ENCODE measurements at regions not wholly inside any gene's neighbourhood (a gene's known extent, or its start where the extent isn't known, plus 50 kb on each side); places are given as distances from the start of the nearest gene placed in this dataset.

DNA sequence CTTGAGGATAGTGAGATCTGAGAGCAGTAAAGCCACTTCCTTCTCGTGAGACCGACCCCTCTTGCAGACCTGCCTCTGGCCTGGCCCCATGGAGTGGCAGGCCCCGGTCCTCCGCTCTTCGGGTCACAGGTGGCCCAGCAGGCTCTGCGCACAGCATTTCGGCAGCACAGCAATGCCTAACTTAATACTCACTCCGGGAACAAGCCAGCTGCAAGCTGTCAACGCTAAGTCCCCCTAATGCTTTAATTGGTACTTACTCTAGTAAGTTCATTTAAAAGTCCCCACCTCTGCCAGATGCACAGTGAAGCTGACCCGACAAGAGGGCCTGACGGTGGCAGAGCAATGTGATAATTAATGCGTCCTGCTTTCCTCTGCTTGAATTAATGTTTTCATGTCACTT is 349.3 kb upstream of the B3GAT1 start:
- Histone ChIP-seq H3K36me3 (no peaks in the 10 kb centered on the region), H3K9me3 (no peaks in the 10 kb centered on the region), H3K4me1 (no peaks in the 10 kb centered on the region), H3K27me3 (peaks cover 4% of the 10 kb centered on the region), H3K27ac (no peak overlapping the region), H3K4me3 (no peak overlapping the region)
- 54 to 70% methylated on average over 6 to 11 of the region's 12 CpGs for WGBS, 2 donors (ENCODE audit: low coverage in 1 of 2)
- ATAC-seq: no peak
- TF ChIP-seq POLR2AphosphoS5 (IDR thresholded peaks at IDR 0.05) (no peak), EP300 (IDR thresholded peaks at IDR 0.05) (no peak), POLR2A (IDR thresholded peaks at IDR 0.05) (no peak)
- TF ChIP-seq, protein P1, sequence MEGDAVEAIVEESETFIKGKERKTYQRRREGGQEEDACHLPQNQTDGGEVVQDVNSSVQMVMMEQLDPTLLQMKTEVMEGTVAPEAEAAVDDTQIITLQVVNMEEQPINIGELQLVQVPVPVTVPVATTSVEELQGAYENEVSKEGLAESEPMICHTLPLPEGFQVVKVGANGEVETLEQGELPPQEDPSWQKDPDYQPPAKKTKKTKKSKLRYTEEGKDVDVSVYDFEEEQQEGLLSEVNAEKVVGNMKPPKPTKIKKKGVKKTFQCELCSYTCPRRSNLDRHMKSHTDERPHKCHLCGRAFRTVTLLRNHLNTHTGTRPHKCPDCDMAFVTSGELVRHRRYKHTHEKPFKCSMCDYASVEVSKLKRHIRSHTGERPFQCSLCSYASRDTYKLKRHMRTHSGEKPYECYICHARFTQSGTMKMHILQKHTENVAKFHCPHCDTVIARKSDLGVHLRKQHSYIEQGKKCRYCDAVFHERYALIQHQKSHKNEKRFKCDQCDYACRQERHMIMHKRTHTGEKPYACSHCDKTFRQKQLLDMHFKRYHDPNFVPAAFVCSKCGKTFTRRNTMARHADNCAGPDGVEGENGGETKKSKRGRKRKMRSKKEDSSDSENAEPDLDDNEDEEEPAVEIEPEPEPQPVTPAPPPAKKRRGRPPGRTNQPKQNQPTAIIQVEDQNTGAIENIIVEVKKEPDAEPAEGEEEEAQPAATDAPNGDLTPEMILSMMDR (IDR thresholded peaks at IDR 0.05): no peak

DNA sequence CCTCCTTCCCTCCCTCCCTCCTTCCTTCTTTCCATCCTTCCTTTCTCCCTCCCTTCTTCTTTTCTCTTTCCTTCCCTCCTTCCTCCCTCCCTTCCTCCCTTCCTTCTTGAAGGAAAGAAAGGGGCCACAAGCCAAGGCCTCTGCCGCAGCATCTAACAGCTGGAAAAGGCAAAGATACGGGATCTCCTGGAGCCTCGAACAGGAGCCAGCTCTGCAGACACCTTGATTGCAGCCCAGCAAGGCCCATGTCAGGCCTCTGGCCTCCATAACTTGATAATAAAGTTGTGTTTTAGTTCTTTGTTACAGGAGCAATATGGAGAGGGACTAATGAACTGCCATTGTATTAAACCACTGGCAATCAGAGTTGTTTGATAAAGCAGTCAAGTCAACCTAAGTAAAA is 348.9 kb upstream of the B3GAT1 start:
- H3K27ac ChIP-seq: no peak overlapping the region
- no peaks in the 10 kb centered on the region for H3K4me1 ChIP-seq
- no peak for TF ChIP-seq POLR2A (IDR thresholded peaks at IDR 0.05)
- no peak for TF ChIP-seq POLR2AphosphoS5 (IDR thresholded peaks at IDR 0.05)
- TF ChIP-seq EP300 (IDR thresholded peaks at IDR 0.05): no peak
- TF ChIP-seq, protein P1 (IDR thresholded peaks at IDR 0.05): no peak
- no peaks in the 10 kb centered on the region for H3K9me3 ChIP-seq
- 43% methylated on average over 3 of the region's 3 CpGs; no CpG with 5 or more reads in 1 of the 2 donors for WGBS, 2 donors (ENCODE audit: low coverage in 1 of 2)
- ATAC-seq: no peak
- H3K36me3 ChIP-seq: no peaks in the 10 kb centered on the region
- H3K27me3 ChIP-seq: peaks cover 4% of the 10 kb centered on the region
- H3K4me3 ChIP-seq: no peak overlapping the region

DNA sequence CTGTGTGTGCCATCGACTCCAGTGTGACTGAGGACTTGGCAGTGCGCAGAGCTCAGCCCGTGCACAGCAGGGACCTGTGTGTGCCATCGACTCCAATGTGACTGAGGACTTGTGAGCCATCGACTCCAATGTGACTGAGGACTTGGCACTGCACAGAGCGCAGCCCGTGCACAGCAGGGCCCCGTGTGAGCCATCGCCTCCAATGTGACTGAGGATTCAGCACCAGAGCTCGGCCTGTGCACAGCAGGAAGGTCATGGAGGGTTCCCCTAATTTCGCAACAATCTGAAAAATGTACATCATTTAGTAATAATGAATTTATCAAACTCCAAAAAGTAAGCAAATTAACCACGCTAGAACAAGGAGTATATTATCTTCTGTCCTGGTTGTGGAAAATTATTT is 348.3 kb upstream of the B3GAT1 start:
- Histone ChIP-seq H3K27ac (no peak overlapping the region), H3K9me3 (no peaks in the 10 kb centered on the region), H3K4me3 (no peak overlapping the region), H3K4me1 (no peaks in the 10 kb centered on the region), H3K27me3 (peaks cover 4% of the 10 kb centered on the region), H3K36me3 (no peaks in the 10 kb centered on the region)
- ATAC-seq: no peak
- 76 to 77% methylated on average over 2 to 8 of the region's 12 CpGs for WGBS, 2 donors (ENCODE audit: low coverage in 1 of 2)
- TF ChIP-seq EP300 (IDR thresholded peaks at IDR 0.05) (no peak), POLR2AphosphoS5 (IDR thresholded peaks at IDR 0.05) (no peak), POLR2A (IDR thresholded peaks at IDR 0.05) (no peak)
- TF ChIP-seq, protein P1 (IDR thresholded peaks at IDR 0.05): no peak

DNA sequence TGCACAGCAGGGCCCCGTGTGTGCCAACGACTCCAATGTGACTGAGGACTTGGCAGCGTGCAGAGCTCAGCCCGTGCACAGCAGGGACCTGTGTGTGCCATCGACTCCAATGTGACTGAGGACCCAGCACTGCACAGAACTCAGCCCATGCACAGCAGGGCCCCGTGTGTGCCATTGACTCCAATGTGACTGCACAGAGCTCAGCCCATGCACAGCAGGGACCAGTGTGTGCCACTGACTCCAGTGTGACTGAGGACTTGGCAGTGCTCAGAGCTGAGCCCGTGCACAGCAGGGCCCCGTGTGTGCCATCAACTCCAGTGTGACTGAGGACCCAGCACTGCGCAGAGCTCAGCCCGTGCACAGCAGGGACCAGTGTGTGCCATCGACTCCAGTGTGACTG is 347.8 kb upstream of the B3GAT1 start:
- Histone ChIP-seq H3K27me3 (peaks cover 8% of the 10 kb centered on the region), H3K27ac (no peak overlapping the region), H3K4me1 (no peaks in the 10 kb centered on the region), H3K4me3 (no peak overlapping the region), H3K9me3 (no peaks in the 10 kb centered on the region), H3K36me3 (no peaks in the 10 kb centered on the region)
- no peak for ATAC-seq
- no peak for TF ChIP-seq POLR2A (IDR thresholded peaks at IDR 0.05)
- TF ChIP-seq POLR2AphosphoS5 (IDR thresholded peaks at IDR 0.05): no peak
- TF ChIP-seq, protein P1 (IDR thresholded peaks at IDR 0.05): no peak
- no CpG with 5 or more reads among the region's 11 CpGs for WGBS, 2 donors (ENCODE audit: low coverage in 1 of 2)

DNA sequence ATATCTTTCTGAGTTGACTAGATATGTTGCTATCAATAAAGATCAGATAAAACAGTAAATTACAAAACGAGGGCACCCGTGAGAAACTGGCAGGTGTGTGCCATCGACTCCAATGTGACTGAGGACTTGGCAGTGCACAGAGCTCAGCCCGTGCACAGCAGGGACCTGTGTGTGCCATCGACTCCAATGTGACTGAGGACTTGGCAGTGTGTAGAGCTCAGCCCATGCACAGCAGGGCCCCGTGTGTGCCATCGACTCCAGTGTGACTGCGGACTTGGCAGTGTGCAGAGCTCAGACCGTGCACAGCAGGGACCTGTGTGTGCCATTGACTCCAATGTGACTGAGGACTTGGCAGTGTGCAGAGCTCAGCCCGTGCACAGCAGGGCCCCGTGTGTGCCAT is 347.2 kb upstream of the B3GAT1 start:
- Histone ChIP-seq H3K27ac (no peak overlapping the region), H3K4me3 (no peak overlapping the region), H3K27me3 (peaks cover 10% of the 10 kb centered on the region), H3K9me3 (no peaks in the 10 kb centered on the region), H3K4me1 (no peaks in the 10 kb centered on the region), H3K36me3 (no peaks in the 10 kb centered on the region)
- WGBS, 2 donors (ENCODE audit: low coverage in 1 of 2): 57 to 83% methylated on average over 4 of the region's 11 CpGs
- TF ChIP-seq POLR2A (IDR thresholded peaks at IDR 0.05): no peak
- TF ChIP-seq, protein P1 (IDR thresholded peaks at IDR 0.05): no peak
- no peak for TF ChIP-seq EP300 (IDR thresholded peaks at IDR 0.05)
- TF ChIP-seq POLR2AphosphoS5 (IDR thresholded peaks at IDR 0.05): no peak
- no peak for ATAC-seq
